ENCODE measurements at regions not wholly inside any gene's neighbourhood (a gene's known extent, or its start where the extent isn't known, plus 50 kb on each side); places are given as distances from the start of the nearest gene placed in this dataset.

- Mint-ChIP-seq H3K4me1 (no peaks in the 10 kb centered on the region), H3K4me3 (no peak overlapping the region), H3K27ac (no peak overlapping the region), H3K27me3 (no peaks in the 10 kb centered on the region), H3K9me3 (ENCODE audit: insufficient read depth) (no peaks in the 10 kb centered on the region)
- DNase-seq = no peak
- TF ChIP-seq EZH2 (IDR thresholded peaks at IDR 0.05; ENCODE audit: borderline replicate concordance, insufficient read depth, low read depth, low read length, poor library complexity, severe bottlenecking) = no peak
- TF ChIP-seq, protein P1, sequence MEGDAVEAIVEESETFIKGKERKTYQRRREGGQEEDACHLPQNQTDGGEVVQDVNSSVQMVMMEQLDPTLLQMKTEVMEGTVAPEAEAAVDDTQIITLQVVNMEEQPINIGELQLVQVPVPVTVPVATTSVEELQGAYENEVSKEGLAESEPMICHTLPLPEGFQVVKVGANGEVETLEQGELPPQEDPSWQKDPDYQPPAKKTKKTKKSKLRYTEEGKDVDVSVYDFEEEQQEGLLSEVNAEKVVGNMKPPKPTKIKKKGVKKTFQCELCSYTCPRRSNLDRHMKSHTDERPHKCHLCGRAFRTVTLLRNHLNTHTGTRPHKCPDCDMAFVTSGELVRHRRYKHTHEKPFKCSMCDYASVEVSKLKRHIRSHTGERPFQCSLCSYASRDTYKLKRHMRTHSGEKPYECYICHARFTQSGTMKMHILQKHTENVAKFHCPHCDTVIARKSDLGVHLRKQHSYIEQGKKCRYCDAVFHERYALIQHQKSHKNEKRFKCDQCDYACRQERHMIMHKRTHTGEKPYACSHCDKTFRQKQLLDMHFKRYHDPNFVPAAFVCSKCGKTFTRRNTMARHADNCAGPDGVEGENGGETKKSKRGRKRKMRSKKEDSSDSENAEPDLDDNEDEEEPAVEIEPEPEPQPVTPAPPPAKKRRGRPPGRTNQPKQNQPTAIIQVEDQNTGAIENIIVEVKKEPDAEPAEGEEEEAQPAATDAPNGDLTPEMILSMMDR (IDR thresholded peaks at IDR 0.05) = no peak
- no peak for ATAC-seq (ENCODE audit: low read depth)
- Histone ChIP-seq H3K4me2 (replicated peaks; ENCODE audit: low read depth, low read length, poor library complexity, severe bottlenecking) (no peak overlapping the region), H3K4me1 (ENCODE audit: control insufficient read depth in 2 of 2, insufficient read depth in 2 of 2, low read length in 2 of 2) (no peaks in the 10 kb centered on the region), H3K9me3 (ENCODE audit: control extremely low read depth in 1 of 3, control insufficient read depth in 2 of 3, insufficient read depth in 1 of 3, low read length in 2 of 3) (no peaks in the 10 kb centered on the region), H3K27ac (ENCODE audit: low read length in 2 of 2) (no peak overlapping the region), H3K79me2 (ENCODE audit: control insufficient read depth, insufficient read depth, low read length) (no peaks in the 10 kb centered on the region), H2AFZ (ENCODE audit: insufficient read depth, low read depth, low read length, poor library complexity, severe bottlenecking) (no peak overlapping the region), H3K9ac (ENCODE audit: low read length) (no peak overlapping the region), H3K36me3 (replicated peaks in 1 of 2; ENCODE audit: control extremely low read depth in 1 of 2, control insufficient read depth in 1 of 2, extremely low read depth in 1 of 2, insufficient read depth in 2 of 2, low read length in 1 of 2) (no peaks in the 10 kb centered on the region), H3K4me3 (ENCODE audit: control extremely low read depth in 1 of 5, extremely low read depth in 1 of 5, insufficient read depth in 1 of 5, low read depth in 2 of 5, low read length in 4 of 5) (no peak overlapping the region), H3K27me3 (replicated peaks in 1 of 4; ENCODE audit: control extremely low read depth in 1 of 4, control insufficient read depth in 3 of 4, insufficient read depth in 4 of 4, low read length in 3 of 4) (peaks cover 0 to 4% (median 0%) of the 10 kb centered on the region in 4 experiments), H4K20me1 (ENCODE audit: control insufficient read depth, insufficient read depth, low read length, poor library complexity, severe bottlenecking) (no peaks in the 10 kb centered on the region)
- intact Hi-C loops (cut with micrococcal nuclease) = no loop called here
- ChIA-PET CTCF (no interaction called here), POLR2A (no interaction called here)
Observed at GRCh38 chr4:143127621-143128020, 57.1 kb upstream of the USP38 start.

GRCh38 chr4:143133977-143134376 is 50.7 kb upstream of the USP38 start:
- CTCF ChIA-PET = no interaction called here
- Mint-ChIP-seq H3K4me3 (no peak overlapping the region), H3K27ac (no peak overlapping the region), H3K27me3 (no peaks in the 10 kb centered on the region), H3K4me1 (no peaks in the 10 kb centered on the region), H3K9me3 (ENCODE audit: insufficient read depth) (no peaks in the 10 kb centered on the region)
- Histone ChIP-seq H3K27ac (ENCODE audit: low read length in 2 of 2) (no peak overlapping the region), H3K4me3 (ENCODE audit: control extremely low read depth in 1 of 5, extremely low read depth in 1 of 5, insufficient read depth in 1 of 5, low read depth in 2 of 5, low read length in 4 of 5) (no peak overlapping the region), H3K79me2 (ENCODE audit: control insufficient read depth, insufficient read depth, low read length) (no peaks in the 10 kb centered on the region), H3K4me1 (ENCODE audit: control insufficient read depth in 2 of 2, insufficient read depth in 2 of 2, low read length in 2 of 2) (no peaks in the 10 kb centered on the region), H2AFZ (ENCODE audit: insufficient read depth, low read depth, low read length, poor library complexity, severe bottlenecking) (no peak overlapping the region), H3K4me2 (replicated peaks; ENCODE audit: low read depth, low read length, poor library complexity, severe bottlenecking) (no peak overlapping the region), H4K20me1 (ENCODE audit: control insufficient read depth, insufficient read depth, low read length, poor library complexity, severe bottlenecking) (no peaks in the 10 kb centered on the region), H3K36me3 (replicated peaks in 1 of 2; ENCODE audit: control extremely low read depth in 1 of 2, control insufficient read depth in 1 of 2, extremely low read depth in 1 of 2, insufficient read depth in 2 of 2, low read length in 1 of 2) (no peaks in the 10 kb centered on the region), H3K9ac (ENCODE audit: low read length) (no peak overlapping the region), H3K9me3 (ENCODE audit: control extremely low read depth in 1 of 3, control insufficient read depth in 2 of 3, insufficient read depth in 1 of 3, low read length in 2 of 3) (no peaks in the 10 kb centered on the region), H3K27me3 (replicated peaks in 1 of 4; ENCODE audit: control extremely low read depth in 1 of 4, control insufficient read depth in 3 of 4, insufficient read depth in 4 of 4, low read length in 3 of 4) (no peaks in the 10 kb centered on the region)
- intact Hi-C loops (cut with micrococcal nuclease) = no loop called here
- WGBS (ENCODE audit: insufficient coverage) = no CpG with 5 or more reads among the region's 1 CpG
- DNase-seq = no peak
- POLR2A ChIA-PET = no interaction called here
- ATAC-seq (ENCODE audit: low read depth) = no peak
- TF ChIP-seq, protein P1 (IDR thresholded peaks at IDR 0.05) = no peak
- TF ChIP-seq EZH2 (IDR thresholded peaks at IDR 0.05; ENCODE audit: borderline replicate concordance, insufficient read depth, low read depth, low read length, poor library complexity, severe bottlenecking) = no peak
